ENCODE measurements at regions not wholly inside any gene's neighbourhood (a gene's known extent, or its start where the extent isn't known, plus 50 kb on each side); places are given as distances from the start of the nearest gene placed in this dataset.

DNA sequence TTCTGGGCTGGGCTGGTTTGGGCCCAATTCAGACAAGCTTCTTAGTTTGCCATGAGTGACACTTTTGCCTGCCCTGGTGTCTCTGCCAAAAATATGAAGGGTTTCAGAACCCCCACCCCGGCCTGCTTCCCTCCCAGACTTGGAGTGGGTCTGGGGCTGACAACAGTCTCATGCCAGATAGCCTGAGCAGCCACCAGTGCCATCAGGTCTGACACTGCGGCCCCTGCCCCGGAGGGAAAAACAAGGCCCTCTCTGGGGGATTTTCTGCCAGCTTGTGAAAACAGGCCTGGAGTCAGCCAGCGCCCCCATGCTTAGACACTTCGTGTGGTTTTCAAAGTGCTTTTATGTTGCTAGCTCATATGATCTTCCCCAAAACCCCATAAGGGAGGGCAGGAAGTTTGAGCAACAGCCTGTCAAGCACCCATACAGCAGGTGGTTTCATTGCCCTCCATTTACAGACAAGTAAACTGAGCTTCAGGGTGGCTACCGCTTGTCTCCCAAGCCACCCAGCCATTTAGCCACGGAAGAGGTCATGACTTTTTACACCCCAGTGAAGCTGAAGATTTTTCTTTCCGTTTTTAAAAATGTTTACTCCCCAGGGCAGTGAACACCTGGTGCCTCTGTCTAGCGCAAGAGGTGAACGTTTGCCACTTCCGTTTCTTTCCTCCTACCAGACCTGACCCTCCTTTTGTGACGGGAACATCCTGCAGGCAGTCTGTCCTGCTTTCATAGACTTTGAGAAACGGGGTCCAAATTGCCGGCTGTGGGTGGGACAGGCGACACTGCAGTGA is 300.6 kb downstream of the SEC14L1 start:
- WGBS, 2 donors, result 72 to 81% methylated on average over 15 of the region's 15 CpGs
- no peak for ATAC-seq
- Histone ChIP-seq H3K4me1 (peaks cover 59 to 99% (median 87%) of the 10 kb centered on the region in 9 donors), H3K27ac (peak overlapping the region in 9 of 10 donors; percentile 12 to 89 (median 57)), H3K9me3 (no peaks in the 10 kb centered on the region), H3K4me3 (no peak overlapping the region), H3K27me3 (no peaks in the 10 kb centered on the region), H3K36me3 (no peaks in the 10 kb centered on the region)
- DNase-seq, result no peak
- intact Hi-C loops (cut with DNase I), result loop anchor here in 1 of 10 donors (5.0 kb wide), 1 partner anchor 36 kb away; no protein-coding TSS in a partner anchor
- TF ChIP-seq, protein P1, sequence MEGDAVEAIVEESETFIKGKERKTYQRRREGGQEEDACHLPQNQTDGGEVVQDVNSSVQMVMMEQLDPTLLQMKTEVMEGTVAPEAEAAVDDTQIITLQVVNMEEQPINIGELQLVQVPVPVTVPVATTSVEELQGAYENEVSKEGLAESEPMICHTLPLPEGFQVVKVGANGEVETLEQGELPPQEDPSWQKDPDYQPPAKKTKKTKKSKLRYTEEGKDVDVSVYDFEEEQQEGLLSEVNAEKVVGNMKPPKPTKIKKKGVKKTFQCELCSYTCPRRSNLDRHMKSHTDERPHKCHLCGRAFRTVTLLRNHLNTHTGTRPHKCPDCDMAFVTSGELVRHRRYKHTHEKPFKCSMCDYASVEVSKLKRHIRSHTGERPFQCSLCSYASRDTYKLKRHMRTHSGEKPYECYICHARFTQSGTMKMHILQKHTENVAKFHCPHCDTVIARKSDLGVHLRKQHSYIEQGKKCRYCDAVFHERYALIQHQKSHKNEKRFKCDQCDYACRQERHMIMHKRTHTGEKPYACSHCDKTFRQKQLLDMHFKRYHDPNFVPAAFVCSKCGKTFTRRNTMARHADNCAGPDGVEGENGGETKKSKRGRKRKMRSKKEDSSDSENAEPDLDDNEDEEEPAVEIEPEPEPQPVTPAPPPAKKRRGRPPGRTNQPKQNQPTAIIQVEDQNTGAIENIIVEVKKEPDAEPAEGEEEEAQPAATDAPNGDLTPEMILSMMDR (IDR thresholded peaks at IDR 0.05), result no peak

DNA sequence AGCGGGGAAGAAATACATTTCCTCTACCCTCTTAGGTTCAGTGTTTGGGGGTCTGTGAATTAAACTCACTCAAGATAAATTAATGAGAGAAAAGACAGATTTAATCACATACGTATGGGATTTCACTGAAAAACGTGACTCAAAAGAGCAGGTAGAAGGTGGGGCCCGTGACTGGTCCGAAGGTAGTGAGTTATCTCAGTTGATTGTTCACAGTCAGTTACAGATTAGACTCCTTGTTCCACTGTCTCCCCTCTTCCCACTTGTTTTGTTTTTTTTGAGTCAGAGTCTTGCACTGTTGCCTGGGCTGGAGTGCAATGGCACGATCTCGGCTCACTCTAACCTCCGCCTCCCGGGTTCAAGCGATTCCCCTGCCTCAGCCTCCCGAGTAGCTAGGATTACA is 301.2 kb downstream of the SEC14L1 start:
- no peaks in the 10 kb centered on the region for H3K9me3 ChIP-seq
- H3K27me3 ChIP-seq, result no peaks in the 10 kb centered on the region
- H3K4me3 ChIP-seq, result no peak overlapping the region
- peaks cover 53 to 99% (median 83%) of the 10 kb centered on the region in 9 donors for H3K4me1 ChIP-seq
- DNase-seq (no peak), ATAC-seq (no peak)
- H3K36me3 ChIP-seq, result no peaks in the 10 kb centered on the region
- H3K27ac ChIP-seq, result peak overlapping the region in 4 of 10 donors; percentile 7 to 89 (median 74)
- TF ChIP-seq, protein P1 (IDR thresholded peaks at IDR 0.05), result no peak
- intact Hi-C loops (cut with DNase I), result loop anchor here in 1 of 10 donors (5.0 kb wide), 1 partner anchor 35 kb away; no protein-coding TSS in a partner anchor
- 95 to 98% methylated on average over 11 of the region's 11 CpGs for WGBS, 2 donors

DNA sequence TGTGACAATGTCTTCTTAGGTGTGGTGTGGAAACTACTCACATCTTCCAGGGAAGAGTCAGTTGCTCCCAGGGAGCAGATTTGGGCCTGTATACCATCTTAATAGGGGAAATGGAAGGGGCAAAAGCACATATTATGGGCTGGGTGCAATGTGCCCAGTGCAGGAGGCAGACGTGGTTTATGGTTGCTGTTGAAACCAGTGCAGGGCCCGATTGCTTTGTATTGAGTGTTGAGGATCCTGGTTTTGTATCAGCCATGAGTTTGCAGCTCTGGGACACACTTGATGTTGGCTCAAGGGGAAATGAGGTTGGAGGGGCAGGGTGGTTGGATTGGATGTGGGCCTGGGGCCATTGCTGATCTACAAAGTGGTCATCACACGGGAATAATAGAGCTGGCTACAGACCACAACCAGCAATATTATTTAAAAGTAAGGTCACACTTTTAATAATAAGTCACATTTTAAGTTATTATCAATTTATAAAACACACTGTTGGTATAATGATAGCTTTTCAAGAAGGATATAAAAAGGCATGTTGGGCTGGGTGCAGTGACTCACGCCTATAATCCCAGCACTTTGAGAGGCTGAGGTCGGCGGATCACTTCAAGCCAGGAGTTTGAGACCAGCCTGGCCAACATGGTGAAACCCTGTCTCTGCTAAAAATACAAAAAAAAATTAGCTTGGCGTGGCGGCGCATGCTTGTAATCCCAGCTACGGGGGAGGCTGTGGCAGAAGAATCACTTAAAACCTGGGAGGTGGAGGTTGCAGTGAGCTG is 302.4 kb downstream of the SEC14L1 start:
- no peak for DNase-seq
- Histone ChIP-seq H3K4me3 (no peak overlapping the region), H3K36me3 (peaks cover 0 to 6% (median 0%) of the 10 kb centered on the region in 9 donors), H3K9me3 (no peaks in the 10 kb centered on the region), H3K27ac (peak overlapping the region in 4 of 10 donors; percentile 28 to 89 (median 84)), H3K27me3 (no peaks in the 10 kb centered on the region), H3K4me1 (peaks cover 41 to 96% (median 78%) of the 10 kb centered on the region in 9 donors)
- TF ChIP-seq, protein P1 (IDR thresholded peaks at IDR 0.05), result no peak
- intact Hi-C loops (cut with DNase I), result loop anchor here in 1 of 10 donors (5.0 kb wide), 1 partner anchor 34 kb away; no protein-coding TSS in a partner anchor
- WGBS, 2 donors, result 89% methylated on average over 10 of the region's 10 CpGs
- ATAC-seq, result no peak

DNA sequence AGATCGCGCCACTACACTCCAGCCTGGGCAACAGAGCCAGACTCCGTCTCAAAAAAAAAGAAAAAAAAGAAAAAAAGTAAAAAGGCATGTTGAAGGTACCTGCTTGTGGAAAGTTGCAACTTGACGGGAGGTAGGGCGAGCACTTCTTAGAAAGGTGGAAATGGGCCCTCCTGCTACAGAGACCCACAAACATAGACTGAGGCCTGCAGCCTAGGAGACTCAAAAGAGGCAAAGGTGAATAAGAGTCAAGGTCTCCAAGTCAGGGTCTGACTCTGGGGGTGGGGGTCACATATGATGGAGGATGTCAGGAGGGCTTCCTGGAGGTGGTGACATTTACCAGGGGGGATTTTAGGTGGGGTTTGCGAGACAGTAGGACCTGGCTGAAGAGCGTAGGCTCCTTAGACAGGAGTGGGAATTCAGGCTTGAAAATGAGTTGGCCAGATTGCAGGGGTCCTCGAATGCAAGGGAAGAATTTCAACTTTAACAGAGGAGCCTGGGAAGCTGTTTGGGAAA is 303.0 kb downstream of the SEC14L1 start:
- intact Hi-C loops (cut with DNase I), result loop anchor here in 1 of 10 donors (5.0 kb wide), 1 partner anchor 33 kb away; no protein-coding TSS in a partner anchor
- TF ChIP-seq, protein P1 (IDR thresholded peaks at IDR 0.05), result no peak
- Histone ChIP-seq H3K4me1 (peaks cover 34 to 92% (median 73%) of the 10 kb centered on the region in 9 donors), H3K27me3 (no peaks in the 10 kb centered on the region), H3K4me3 (no peak overlapping the region), H3K9me3 (no peaks in the 10 kb centered on the region), H3K36me3 (peaks cover 0 to 6% (median 0%) of the 10 kb centered on the region in 9 donors), H3K27ac (peak overlapping the region; percentile 38 to 89 (median 74))
- DNase-seq (no peak), ATAC-seq (no peak)
- 86 to 93% methylated on average over 8 of the region's 8 CpGs for WGBS, 2 donors
